Stimulated activated CD4-positive, alpha-beta T cell treated with anti-CD3 and anti-CD28 coated beads, Interleukin-1b, Interleukin-23, amount 100 ng/mL, for 4 hours (primary cell): ENCODE measurements at regions not wholly inside any gene's neighbourhood (a gene's known extent, or its start where the extent isn't known, plus 50 kb on each side); places are given as distances from the start of the nearest gene placed in this dataset.

Experiments
- DNase-seq, 2 donors: peaks; one replicate each; pipeline ENCODE4 v3.0.0-alpha.2; 2020; ENCODE audit warnings: low read depth in 2 of 2

DNA sequence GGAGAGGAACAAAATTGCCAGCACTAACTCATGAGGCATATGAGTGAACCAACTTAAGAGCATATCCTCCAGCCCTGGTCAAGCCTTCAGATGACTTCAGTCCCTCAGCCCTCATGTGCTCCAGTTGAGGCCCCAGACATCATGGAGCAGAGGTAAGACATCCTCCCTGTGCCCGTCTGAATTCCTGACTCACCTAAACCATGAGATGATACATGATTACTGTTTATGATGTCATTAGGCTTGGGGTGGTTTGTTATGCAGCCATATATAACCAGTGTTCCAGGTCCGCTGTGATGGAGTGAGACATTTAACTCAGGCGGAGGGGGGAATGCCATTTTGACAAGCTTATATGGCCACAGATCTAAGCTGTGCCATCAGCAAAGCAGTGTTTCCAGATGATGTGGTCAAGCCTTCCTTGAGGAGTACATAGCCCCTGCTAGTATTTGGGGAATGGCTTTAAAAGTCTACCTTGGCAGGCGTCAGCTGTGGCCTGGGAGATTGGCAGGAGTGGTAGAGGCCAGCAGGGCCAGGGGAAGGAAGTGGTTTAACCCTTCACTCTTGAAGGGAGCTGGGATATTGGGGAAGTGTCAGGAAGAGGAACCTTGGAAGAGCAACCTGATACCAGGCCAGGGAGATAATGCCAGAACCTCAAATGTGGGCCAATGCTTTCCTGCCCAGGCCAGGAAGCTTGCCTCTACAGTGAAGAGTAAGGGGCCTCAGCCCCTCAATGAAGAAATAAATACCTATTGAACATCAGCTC is 343.0 kb upstream of the PODXL start:
- DNase-seq = no peak

DNA sequence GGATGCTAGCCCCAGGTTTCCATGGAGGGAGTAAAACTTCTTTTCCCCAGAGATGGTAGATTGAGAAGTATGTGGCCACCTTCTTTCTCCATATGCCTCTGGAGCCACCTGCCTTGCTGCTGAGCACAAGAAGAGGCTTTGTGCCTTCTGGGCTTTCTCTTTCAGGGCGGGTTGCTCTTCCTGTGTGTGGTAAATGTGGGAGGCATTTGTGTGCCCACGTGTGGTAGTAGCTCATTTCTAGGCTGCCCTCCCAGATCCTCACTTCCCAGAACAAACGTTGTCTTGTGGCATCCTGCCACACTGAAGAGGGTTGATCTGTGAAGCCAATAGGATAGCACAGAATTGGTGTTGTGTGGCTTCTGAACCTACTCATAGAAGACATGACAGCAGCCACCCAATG is 342.0 kb upstream of the PODXL start:
- DNase-seq = no peak

DNA sequence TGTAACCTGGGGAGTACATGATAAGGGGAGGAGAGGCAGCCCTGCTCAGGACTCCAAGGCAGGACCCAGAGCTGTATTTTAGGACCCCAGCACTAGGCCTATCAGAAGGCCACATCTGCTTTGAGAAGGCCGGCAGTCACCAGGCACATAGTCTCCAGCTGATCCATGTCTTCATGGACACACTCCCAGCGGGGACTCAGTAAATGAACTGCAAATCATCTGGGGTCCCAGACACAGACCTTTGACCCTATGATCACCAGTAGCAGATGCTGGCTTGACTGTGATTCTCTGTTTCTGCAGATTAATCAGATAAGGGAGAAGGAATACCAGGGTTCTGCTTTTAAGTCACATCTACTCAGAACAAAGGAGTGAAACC is 341.4 kb upstream of the PODXL start:
- DNase-seq = no peak

DNA sequence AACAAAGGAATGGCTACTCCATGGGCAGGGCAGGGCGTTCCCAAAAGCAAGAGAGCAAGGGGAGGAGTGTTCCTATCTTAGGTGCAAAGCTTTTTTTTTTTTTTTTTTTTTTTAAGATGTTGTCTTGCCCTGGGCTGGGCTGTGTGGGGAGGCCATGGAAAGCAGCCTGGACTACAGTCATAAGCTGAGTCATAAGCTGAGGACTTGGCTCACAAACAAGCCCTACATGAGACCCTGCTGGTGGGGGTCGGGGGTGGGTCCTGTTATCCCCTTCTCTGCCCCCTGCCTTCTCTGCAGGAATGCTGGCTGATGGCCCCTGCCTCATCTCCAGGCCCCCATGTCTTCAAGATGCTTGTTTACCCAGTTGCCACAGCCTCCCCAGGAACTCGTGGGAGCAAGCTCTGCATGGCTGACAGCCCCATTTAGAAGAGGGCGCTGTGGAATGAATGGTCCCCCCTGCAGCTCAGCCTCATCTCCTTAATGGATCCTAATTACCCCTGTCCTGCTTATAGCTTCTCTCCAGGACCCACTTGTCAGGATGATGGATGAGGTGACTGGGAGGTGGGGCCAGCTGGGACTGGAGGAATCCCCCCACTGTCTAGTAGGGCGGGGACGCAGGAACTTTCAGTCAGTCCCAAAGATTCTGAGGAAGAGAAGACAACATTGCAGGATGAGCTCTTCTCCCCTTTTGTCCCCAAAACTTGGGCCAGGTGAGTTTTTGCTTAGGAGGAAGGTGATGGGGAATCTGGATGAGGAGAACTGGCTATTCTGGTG is 340.8 kb upstream of the PODXL start:
- no peak for DNase-seq

DNA sequence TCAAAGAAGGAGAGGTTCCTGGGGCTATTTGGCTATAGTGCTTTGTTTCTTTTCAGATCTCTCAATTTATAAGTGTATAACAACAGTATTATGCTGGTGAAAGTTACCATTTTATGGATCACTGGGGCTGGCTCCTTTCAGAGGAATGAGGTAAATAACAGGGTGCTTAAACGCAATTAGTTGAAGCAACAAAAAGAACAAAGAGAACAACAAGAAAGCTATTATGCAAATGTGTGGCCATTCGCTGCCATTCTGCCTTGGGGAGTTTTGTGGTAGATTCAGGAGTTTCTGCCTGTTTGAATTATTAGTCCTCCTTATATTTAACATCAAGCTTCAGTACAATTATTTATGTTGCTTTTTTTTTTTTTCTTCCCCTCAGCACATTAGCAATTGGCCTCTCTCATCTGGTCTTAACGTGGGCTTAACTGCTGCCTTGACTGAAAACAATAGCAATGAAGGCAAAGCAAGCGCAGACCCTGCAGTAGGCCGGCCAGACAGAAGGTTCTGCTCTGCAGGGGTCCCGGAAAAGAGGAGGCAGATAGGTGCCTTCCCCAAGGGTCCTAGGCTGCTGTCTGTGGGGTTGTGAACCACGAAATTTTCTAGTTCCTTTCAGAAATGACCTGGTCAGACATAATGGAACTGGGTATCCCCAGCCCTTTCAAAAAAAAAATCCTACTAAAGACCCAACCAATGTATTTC is 339.9 kb upstream of the PODXL start:
- DNase-seq = no peak

DNA sequence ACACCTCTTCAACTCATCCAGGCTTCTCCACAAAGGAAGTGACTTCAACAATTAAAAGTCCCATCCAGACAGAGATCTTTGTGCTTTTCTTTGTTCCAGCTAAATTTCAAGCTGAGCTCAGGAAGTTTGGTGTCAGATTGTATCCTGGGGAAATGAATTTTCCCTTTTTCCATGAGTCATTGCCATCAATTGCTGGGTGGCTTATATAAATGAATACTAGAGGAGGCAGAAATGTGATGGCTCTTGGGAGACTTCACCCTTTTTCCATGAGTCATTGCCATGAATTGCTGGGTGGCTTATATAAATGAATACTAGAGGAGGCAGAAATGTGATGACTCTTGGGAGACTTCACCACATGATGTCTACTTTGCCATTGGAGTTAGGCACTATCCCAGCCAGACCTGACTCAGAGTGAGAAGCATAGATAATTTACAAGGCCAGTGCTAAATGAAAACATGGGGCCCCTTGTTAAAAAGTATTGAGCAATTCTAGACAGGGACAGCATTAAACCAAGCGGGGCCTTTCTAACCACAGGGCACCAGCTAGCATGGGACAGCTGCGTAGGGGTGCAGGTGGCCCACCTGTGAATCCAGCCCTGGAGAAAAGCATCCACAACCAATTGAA is 339.2 kb upstream of the PODXL start:
- DNase-seq = no peak

DNA sequence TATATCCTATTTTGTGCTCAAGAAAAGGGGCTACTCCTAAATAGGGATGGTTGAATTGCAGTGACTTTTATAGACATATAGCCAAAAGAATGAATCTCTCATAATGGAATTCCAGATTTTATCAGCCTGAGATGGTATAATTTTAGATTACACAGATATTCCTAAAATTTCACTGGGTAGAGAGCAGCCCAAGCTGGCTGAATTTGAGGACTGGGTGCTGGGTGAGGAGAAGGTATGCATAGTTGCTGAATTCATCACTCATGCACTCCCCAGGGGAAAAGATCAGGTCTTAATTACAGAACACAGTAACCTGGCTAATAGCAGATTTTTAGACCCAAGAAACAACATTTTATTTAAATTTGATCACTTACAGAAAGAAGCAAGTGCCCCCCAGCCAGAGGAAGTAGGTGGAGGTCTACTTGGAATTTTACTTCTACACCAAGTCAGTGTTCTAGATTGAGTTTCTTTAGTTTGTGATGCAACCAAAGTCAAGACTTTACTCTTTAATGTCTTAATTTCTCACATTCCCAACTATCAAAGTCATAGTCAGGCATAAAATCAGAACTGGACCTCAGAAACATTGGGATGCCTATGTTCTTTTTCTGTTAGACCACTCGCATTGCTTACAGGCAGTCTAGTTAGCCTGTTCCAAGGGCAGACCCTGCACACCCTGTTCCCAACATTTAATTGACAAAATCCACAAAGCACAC is 337.4 kb upstream of the PODXL start:
- no peak for DNase-seq

DNA sequence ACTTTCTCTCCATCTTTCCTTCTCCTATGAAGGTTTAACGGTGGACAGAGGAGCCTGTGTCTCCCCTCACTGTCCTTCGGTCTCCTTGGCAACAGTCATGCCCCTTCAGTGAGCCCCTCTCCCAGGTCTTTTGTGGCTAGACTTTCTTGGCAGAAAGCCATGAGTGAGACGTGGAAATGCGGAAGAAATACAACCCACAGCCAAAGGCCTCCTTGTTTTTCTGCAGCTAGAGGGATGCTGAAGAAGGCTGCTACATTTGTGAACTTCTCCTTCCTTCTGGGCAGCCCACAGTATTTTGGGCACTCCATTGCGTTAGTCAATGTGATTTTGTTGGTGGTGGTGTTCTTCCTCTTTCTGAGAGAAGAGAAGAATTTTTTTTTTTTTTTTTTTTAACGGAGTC is 333.7 kb upstream of the PODXL start:
- DNase-seq = no peak

DNA sequence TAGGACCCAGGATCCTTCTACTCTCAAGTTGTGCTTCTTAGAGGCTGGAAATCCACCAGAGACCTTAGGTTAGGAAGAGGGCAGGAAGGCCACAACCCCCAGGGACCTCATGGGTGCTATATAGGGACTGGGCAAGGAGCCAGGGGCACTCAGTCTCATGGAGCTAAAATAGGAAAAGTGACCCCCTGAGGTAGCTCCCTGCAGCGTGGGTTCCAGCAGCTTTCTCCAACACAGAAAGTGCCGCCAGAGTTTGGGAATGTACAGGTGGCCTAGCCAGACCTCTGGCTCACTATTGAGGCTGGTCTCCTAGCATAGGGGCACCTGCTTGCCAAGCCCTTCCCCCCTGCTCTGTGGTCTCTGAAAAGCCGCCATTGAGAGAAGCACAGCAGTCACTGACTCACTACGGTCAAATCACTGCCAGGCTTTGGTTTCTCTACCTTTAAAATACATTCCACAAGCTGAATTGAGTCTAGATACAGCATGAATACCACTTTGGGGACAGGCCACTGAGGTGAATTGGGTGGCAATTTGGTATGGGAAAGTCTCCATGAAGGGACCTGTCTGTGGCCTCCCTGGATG is 333.2 kb upstream of the PODXL start:
- DNase-seq = no peak

DNA sequence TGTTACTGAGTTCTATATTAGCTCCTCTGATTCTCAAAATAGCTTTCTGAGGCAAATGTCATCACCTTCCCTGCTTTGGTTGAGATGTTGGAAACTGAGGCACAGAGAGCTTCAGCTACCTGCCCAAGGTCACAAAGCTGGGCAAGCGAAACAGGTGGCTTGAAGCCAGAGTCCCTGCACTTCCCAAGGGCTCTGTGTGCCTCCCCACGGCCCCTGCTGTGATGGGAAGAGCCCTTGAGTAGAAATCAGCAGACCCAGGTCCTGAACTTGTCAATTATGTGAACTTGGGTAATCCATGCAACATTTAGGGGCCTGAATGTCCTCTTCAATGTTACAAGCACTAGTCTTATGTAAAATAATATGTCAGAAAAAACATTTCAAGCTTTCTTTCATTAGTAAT is 327.3 kb upstream of the PODXL start:
- no peak for DNase-seq

DNA sequence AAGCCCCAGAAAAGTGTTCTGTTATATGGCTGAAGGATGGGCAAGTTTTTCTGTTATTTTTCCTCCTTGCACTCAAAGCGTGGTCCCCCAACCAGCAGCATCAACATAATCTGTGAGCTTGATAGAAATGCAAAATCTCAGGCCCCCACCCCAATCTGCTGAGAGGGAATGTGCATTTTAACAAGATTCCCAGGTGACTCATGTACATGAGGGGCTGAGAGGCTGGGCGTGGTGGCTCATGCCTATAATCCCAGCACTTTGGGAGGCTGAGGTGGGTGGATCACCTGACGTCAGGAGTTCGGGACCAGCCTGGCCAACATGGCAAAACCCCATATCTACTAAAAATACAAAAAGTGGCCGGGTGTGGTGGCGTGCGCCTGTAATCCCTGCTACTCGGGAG is 326.8 kb upstream of the PODXL start:
- DNase-seq = no peak

DNA sequence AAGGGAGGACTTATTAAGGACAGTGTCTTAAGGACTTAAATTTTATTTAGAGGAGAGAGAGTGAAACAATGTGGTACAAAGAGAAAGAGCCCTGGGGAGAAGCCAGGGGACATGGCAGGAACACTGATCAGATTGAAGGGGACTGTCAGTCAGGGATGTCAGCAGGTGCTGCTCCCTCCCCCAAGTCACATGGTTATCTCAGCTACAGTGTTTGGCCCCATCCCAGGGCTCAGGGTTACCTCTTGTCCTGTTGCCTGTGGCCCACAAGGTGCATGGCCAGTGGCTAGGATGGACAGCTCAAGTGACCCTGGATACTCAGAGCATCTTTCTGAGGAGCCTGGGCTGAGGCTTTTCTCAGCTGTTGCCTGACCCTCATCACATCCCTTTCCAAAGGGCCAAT is 325.9 kb upstream of the PODXL start:
- no peak for DNase-seq

DNA sequence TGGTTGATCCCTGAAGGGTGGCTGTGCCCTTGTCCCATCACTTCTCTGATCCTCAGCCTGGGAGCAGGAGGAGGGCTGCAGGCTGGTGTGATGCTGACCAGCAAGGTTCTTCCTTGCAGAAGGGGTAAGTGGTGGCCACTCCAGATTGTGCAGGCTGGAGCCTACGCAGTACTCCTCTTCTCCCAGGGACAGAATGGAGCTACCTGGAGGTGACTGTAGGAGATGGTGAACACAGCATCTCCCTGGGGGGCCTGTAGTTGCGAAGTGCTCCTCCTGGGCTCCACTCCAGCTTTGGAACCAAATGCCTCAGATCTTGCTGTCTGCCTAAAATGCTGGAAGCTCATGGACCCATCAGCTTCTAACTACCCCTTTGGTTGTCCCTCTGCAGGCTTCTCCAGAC is 323.6 kb upstream of the PODXL start:
- no peak for DNase-seq

DNA sequence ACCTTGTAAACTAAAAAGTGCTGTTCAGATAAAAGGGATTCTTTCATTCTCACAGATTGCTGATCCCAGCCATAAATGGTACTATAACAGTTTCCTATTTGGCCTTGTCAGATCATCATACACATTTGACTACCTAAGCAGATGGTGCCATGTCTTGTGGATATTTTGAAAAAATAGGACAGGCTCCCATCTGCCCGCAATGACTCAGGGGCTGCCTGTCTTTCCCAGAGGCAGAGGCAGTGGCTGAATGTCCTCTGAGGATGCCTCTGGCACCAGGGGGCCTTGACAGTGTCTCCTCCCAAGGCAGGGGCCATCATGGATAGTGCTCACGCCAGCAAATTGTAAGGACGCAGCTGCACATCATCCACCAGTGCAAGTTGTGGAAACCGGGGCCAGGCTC is 323.0 kb upstream of the PODXL start:
- no peak for DNase-seq

DNA sequence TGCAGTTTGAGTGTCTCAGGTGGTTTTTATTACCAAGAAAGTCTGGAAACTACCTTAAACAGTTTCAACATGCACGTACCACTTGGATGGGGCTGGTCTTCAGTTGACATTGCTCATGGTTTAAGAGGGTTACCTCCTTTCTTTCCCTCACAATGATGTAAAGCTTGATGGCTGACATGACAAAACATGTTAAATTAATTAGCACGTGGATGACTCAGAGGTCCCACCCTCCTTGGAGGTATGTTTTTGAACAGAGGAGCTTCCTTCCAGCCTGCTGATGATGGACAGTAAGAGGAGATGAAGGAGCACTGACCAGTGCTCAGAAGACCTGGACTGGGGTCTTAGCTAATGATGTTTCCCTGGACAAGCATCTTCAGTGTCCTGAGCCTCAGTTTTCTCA is 322.3 kb upstream of the PODXL start:
- no peak for DNase-seq

DNA sequence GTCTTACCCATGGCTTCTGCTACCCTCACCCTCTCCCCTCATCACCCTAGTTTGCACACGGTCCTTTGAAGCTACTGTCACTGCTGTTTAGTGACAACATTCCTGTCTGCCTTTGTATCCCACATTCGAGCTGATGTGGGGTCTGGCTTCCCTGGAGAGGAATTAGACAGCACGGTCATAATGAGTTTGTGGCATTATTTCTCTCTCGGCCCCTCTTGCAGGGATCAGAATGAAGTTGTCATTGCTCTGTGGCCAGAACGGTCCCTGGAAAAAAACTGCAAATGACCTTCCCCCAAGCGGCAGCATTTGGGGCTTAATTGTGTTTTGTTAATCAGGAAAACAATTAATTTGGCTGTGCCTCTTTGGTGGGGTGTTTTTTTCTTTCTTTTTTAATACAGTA is 317.2 kb upstream of the PODXL start:
- DNase-seq = no peak

DNA sequence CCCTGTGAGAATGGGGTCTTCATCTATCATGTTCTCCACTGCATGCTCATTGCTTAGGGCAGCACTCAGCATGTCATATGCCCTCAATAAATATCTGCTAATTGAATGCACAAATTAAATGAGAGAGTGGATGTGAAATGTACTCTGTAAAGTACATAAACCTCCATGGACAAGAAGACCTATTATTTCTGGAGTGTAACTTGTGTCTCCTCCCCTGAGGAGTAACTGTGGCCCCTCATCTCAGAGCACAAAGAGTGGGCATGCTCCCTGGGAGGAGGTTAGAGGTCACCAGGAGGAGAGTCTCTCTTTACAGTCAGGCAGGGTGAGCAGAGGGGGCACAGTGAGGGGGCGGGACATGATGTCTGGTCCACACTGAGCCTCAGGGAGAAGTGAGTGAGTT is 313.6 kb upstream of the PODXL start:
- no peak for DNase-seq

DNA sequence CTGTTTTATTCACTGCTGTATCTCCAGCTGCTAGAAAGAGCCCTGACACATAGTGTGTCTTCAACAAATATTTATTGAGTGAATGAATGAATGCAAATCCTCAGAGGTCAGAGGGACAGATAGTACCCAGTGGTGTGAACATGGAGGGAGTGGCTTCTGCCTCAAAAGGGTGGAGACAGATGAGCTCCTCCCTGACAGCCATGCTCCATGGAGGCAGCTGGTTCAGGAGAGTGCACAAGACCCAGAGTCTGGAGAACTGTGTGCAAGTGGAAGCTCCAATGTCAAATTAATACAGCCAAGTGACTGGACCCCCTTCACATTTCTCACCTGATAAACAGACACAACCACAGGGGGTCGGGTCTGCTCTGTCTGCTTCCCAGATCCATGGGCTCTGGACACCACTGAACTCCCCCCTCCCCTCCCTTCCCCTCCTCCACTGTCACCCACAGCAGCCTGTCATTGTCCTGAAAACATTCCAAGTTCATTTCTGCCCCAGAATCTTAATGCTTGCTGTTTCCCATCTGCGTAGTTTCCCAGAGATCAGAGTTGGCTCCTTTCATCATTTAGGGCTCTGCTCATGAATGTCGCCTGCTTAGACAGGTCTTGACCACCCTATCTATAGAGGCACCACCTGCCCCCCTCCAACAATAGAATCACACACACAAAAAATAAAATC is 312.9 kb upstream of the PODXL start:
- no peak for DNase-seq

DNA sequence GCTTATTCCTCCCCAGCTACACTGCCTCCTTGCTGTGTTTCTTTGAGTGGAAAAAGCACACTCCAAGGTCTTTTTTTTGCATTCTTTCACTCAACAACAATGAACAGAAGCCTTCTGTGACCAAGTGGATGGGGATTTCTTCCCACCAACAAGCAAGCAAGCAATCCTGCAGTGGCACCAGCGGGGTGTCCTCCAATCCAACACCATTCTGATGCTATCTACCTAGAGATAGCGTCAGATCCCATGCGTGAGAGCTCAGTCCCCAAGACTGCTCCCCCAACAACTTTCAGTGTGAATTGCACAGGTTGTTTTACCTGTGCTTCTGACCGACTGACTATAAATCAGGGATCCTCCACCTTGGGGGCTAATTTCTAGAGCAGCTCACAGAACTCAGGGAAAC is 311.0 kb upstream of the PODXL start:
- no peak for DNase-seq

DNA sequence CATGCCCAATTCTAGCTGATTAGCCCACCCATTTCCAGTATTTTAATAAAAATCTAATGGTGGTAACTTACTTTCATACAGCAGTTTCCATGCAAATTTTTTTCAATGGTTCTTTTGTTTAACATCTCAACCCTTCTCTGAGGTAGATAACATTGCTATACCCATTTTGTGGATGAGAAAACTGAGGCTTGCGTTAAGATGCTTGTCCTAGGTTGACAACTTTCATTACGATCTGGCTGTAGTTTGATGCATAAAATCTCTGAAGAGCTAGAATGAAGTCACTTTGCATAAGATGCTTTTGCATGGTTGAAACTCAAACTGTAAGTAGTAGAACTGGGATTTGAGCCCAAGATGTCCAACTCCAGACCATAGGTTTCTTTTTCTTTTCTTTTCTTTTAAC is 309.5 kb upstream of the PODXL start:
- no peak for DNase-seq
